H9 (cell line): ENCODE measurements at regions not wholly inside any gene's neighbourhood (a gene's known extent, or its start where the extent isn't known, plus 50 kb on each side); places are given as distances from the start of the nearest gene placed in this dataset.

ENCODE experiments used
- DNase-seq: peaks from one replicate; pipeline ENCODE4 v3.0.0-alpha.2; 2017
- H2AFZ ChIP-seq: one replicate; pipeline ENCODE4 v1.6.1; 2013; ENCODE audit warnings: mild to moderate bottlenecking, low read length, control low read depth, moderate library complexity
- H2AK5ac ChIP-seq: 2 replicates; pipeline ENCODE4 v1.6.1; 2013; ENCODE audit warnings: low read length, control low read depth, mixed read lengths; ENCODE audit not compliant: insufficient read length
- H2BK120ac ChIP-seq: one replicate; pipeline ENCODE4 v1.6.1; 2013; ENCODE audit warnings: low read depth, mild to moderate bottlenecking, low read length, control low read depth, inconsistent platforms; ENCODE audit not compliant: poor library complexity, severe bottlenecking
- H2BK12ac ChIP-seq: 2 replicates; pipeline ENCODE4 v1.6.1; 2013; ENCODE audit warnings: low read length, control low read depth, mixed read lengths, low read depth; ENCODE audit not compliant: insufficient read length
- H2BK15ac ChIP-seq: 2 replicates; pipeline ENCODE4 v1.6.1; 2013; ENCODE audit warnings: low read depth, low read length, control low read depth
- H2BK20ac ChIP-seq: one replicate; pipeline ENCODE4 v1.6.1; 2013; ENCODE audit warnings: low read depth, mild to moderate bottlenecking, low read length, control low read depth, inconsistent platforms; ENCODE audit not compliant: poor library complexity, severe bottlenecking
- H2BK5ac ChIP-seq: 2 replicates; pipeline ENCODE4 v1.6.1; 2013; ENCODE audit warnings: low read length, control low read depth, mixed read lengths; ENCODE audit not compliant: insufficient read length
- H3K14ac ChIP-seq: 2 replicates; pipeline ENCODE4 v1.6.1; 2013; ENCODE audit warnings: low read length, control low read depth; ENCODE audit not compliant: insufficient read depth
- H3K18ac ChIP-seq: 2 replicates; pipeline ENCODE4 v1.6.1; 2013; ENCODE audit warnings: low read depth, mild to moderate bottlenecking, mixed read lengths, low read length, control low read depth; ENCODE audit not compliant: insufficient read length
- H3K23ac ChIP-seq: 2 replicates; pipeline ENCODE4 v1.6.1; 2013; ENCODE audit warnings: low read length, control low read depth, mixed read lengths, low read depth; ENCODE audit not compliant: insufficient read length
- H3K23me2 ChIP-seq: 2 replicates; pipeline ENCODE4 v1.6.1; 2013; ENCODE audit warnings: low read depth, mild to moderate bottlenecking, mixed read lengths, low read length, control low read depth; ENCODE audit not compliant: insufficient read length, poor library complexity, severe bottlenecking
- H3K27ac ChIP-seq: 2 replicates; pipeline ENCODE4 v1.5.1; 2013; ENCODE audit warnings: low read length, control low read depth, mixed read lengths, low read depth; ENCODE audit not compliant: insufficient read length
- H3K27me3 ChIP-seq: 2 replicates; pipeline ENCODE4 v1.6.1; 2013; ENCODE audit warnings: low read length, control low read depth, inconsistent platforms; ENCODE audit not compliant: insufficient read depth
- H3K4ac ChIP-seq: 2 replicates; pipeline ENCODE4 v1.6.1; 2013; ENCODE audit warnings: low read depth, mild to moderate bottlenecking, control low read depth, inconsistent platforms, low read length, moderate library complexity
- H3K4me1 ChIP-seq: 2 replicates; pipeline ENCODE4 v1.6.1; 2013; ENCODE audit warnings: low read length, control low read depth, inconsistent platforms; ENCODE audit not compliant: insufficient read depth
- H3K4me2 ChIP-seq: 2 replicates; pipeline ENCODE4 v1.6.1; 2013; ENCODE audit warnings: low read length, control low read depth, mixed read lengths; ENCODE audit not compliant: insufficient read length, insufficient read depth
- H3K56ac ChIP-seq: 2 replicates; pipeline ENCODE4 v1.6.1; 2013; ENCODE audit warnings: low read depth, mild to moderate bottlenecking, mixed read lengths, low read length, control low read depth; ENCODE audit not compliant: insufficient read length
- H3K79me1 ChIP-seq: 2 replicates; pipeline ENCODE4 v1.6.1; 2013; ENCODE audit warnings: low read depth, mild to moderate bottlenecking, moderate library complexity, low read length, control low read depth, inconsistent platforms; ENCODE audit not compliant: insufficient read depth, poor library complexity, severe bottlenecking
- H3K79me2 ChIP-seq: 2 replicates; pipeline ENCODE4 v1.6.1; 2013; ENCODE audit warnings: low read length, control low read depth, inconsistent platforms; ENCODE audit not compliant: insufficient read depth
- H3K9ac ChIP-seq: 2 replicates; pipeline ENCODE4 v1.6.1; 2013; ENCODE audit warnings: low read length, control low read depth, mixed read lengths; ENCODE audit not compliant: insufficient read length; ENCODE audit errors: extremely low read depth
- H3K9me3 ChIP-seq: one replicate; pipeline ENCODE4 v1.6.1; 2013; ENCODE audit warnings: low read depth, low read length, inconsistent platforms; ENCODE audit not compliant: control insufficient read depth
- H3T11ph ChIP-seq: one replicate; pipeline ENCODE4 v1.6.1; 2013; ENCODE audit warnings: mild to moderate bottlenecking, low read length, control low read depth, inconsistent platforms
- H4K20me1 ChIP-seq: one replicate; pipeline ENCODE4 v1.6.1; 2013; ENCODE audit not compliant: control insufficient read depth, insufficient read length, insufficient read depth
- H4K5ac ChIP-seq: 2 replicates; pipeline ENCODE4 v1.6.1; 2013; ENCODE audit warnings: low read depth, mild to moderate bottlenecking, mixed read lengths, low read length, control low read depth; ENCODE audit not compliant: insufficient read length
- H4K8ac ChIP-seq: replicated peaks from 2 replicates; pipeline ENCODE4 v1.6.1; 2013; ENCODE audit warnings: low read length, control low read depth, mixed read lengths, low read depth; ENCODE audit not compliant: insufficient read length
- H4K91ac ChIP-seq: 2 replicates; pipeline ENCODE4 v1.6.1; 2013; ENCODE audit warnings: low read depth, mild to moderate bottlenecking, moderate library complexity, mixed read lengths, low read length, control low read depth; ENCODE audit not compliant: insufficient read length
- H3K27ac Mint-ChIP-seq, 3 experiments: 2 replicates in 2 of 3; 3 replicates in 1 of 3; pipeline ENCODE4 v1.8.0; 2020 to 2021; ENCODE audit warnings: mixed read lengths in 3 of 3, mild to moderate bottlenecking in 1 of 3, moderate library complexity in 1 of 3
- H3K27me3 Mint-ChIP-seq: 2 replicates; pipeline ENCODE4 v1.8.0; 2021; ENCODE audit warnings: low read depth, mild to moderate bottlenecking, moderate library complexity, mixed read lengths
- H3K36me3 Mint-ChIP-seq, 3 experiments: 2 replicates in 2 of 3; 3 replicates in 1 of 3; pipeline ENCODE4 v1.8.0; 2020 to 2021; ENCODE audit warnings: low read depth in 3 of 3, mixed read lengths in 3 of 3; ENCODE audit not compliant: insufficient read depth in 1 of 3
- H3K4me1 Mint-ChIP-seq, 2 experiments: 2 replicates each; pipeline ENCODE4 v1.8.0; 2020; ENCODE audit warnings: mixed read lengths in 2 of 2
- H3K4me3 Mint-ChIP-seq, 2 experiments: 2 replicates in 1 of 2; 3 replicates in 1 of 2; pipeline ENCODE4 v1.8.0; 2020 to 2021; ENCODE audit warnings: mild to moderate bottlenecking in 2 of 2, mixed read lengths in 2 of 2, moderate library complexity in 1 of 2
- H3K9me3 Mint-ChIP-seq, 2 experiments: 2 replicates in 1 of 2; 3 replicates in 1 of 2; pipeline ENCODE4 v1.8.0; 2020; ENCODE audit warnings: mild to moderate bottlenecking in 2 of 2, mixed read lengths in 2 of 2, moderate library complexity in 1 of 2
- WGBS: extraction: QIAGEN DNeasy Blood & Tissue Kit; methylation state at CpG from one replicate; pipeline ENCODE4 v1.1.7; 2013; ENCODE audit warnings: missing lambda C conversion rate, low lambda C conversion rate, mixed read lengths; ENCODE audit not compliant: insufficient read length; ENCODE audit errors: extremely low coverage; 5-methylcytosine and 5-hydroxymethylcytosine counted together
- TF ChIP-seq, protein P1 (sequence below): fragments of 200-600 bp; sonication (generic); conservative IDR thresholded peaks from 3 replicates; pipeline ENCODE4 v1.8.0; 2021; ENCODE audit warnings: antibody characterized with exemption, mild to moderate bottlenecking

DNA sequence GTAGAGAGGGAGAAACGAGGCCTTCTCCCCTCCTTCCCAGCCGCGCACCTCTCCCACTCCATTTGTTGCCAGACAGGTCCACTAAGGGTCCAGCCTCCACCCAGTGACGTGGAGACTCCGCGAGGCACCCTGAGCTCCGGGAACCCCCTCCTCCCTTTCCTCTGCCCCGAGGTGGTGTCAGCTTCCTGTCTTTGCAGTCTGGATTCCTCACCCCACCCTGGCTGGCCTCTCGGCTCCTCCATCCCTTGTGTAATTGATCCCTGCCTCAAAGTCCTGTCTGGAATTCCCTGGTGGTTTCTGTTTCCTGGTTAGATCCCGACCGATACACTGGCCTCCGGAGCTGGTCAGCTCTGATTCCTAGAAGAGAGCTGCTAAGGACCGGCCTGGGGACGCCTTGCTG, 105.9 kb upstream of the SCOC start:
- no peaks in the 10 kb centered on the region for H3K23me2 ChIP-seq
- H3T11ph ChIP-seq = no peak overlapping the region
- no CpG with 5 or more reads among the region's 14 CpGs for WGBS
- no peak overlapping the region for H4K5ac ChIP-seq
- TF ChIP-seq, protein P1, sequence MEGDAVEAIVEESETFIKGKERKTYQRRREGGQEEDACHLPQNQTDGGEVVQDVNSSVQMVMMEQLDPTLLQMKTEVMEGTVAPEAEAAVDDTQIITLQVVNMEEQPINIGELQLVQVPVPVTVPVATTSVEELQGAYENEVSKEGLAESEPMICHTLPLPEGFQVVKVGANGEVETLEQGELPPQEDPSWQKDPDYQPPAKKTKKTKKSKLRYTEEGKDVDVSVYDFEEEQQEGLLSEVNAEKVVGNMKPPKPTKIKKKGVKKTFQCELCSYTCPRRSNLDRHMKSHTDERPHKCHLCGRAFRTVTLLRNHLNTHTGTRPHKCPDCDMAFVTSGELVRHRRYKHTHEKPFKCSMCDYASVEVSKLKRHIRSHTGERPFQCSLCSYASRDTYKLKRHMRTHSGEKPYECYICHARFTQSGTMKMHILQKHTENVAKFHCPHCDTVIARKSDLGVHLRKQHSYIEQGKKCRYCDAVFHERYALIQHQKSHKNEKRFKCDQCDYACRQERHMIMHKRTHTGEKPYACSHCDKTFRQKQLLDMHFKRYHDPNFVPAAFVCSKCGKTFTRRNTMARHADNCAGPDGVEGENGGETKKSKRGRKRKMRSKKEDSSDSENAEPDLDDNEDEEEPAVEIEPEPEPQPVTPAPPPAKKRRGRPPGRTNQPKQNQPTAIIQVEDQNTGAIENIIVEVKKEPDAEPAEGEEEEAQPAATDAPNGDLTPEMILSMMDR = no peak
- no peak overlapping the region for H4K8ac ChIP-seq
- Mint-ChIP-seq H3K27ac (peak overlapping the region in 1 of 3 experiments; percentile 12; a peak in 2 of 7 replicates), H3K4me1 (peaks cover 14 to 18% of the 10 kb centered on the region in 2 experiments), H3K36me3 (no peaks in the 10 kb centered on the region), H3K27me3 (no peaks in the 10 kb centered on the region; the same call in 1 of the 2 replicates), H3K4me3 (no peak overlapping the region), H3K9me3 (no peaks in the 10 kb centered on the region)
- no peak overlapping the region for H3K27ac ChIP-seq
- no peak overlapping the region for H3K18ac ChIP-seq
- H3K9ac ChIP-seq = no peak overlapping the region
- DNase-seq = peak; percentile 52
- no peak overlapping the region for H2AK5ac ChIP-seq
- no peaks in the 10 kb centered on the region for H4K20me1 ChIP-seq
- no peaks in the 10 kb centered on the region for H3K79me1 ChIP-seq
- H2BK20ac ChIP-seq = no peak overlapping the region
- no peak overlapping the region for H2BK5ac ChIP-seq
- no peaks in the 10 kb centered on the region for H3K79me2 ChIP-seq
- no peak overlapping the region for H3K14ac ChIP-seq
- H3K4me1 ChIP-seq = no peaks in the 10 kb centered on the region
- no peak overlapping the region for H2BK15ac ChIP-seq
- no peak overlapping the region for H4K91ac ChIP-seq
- H3K4me2 ChIP-seq = no peak overlapping the region
- no peak overlapping the region for H3K23ac ChIP-seq
- no peak overlapping the region for H2BK12ac ChIP-seq
- H3K56ac ChIP-seq = no peak overlapping the region
- no peaks in the 10 kb centered on the region for H3K9me3 ChIP-seq
- H2BK120ac ChIP-seq = no peak overlapping the region
- no peak overlapping the region for H3K4ac ChIP-seq
- H2AFZ ChIP-seq = no peak overlapping the region
- no peaks in the 10 kb centered on the region for H3K27me3 ChIP-seq
